ENCODE measurements at regions not wholly inside any gene's neighbourhood (a gene's known extent, or its start where the extent isn't known, plus 50 kb on each side); places are given as distances from the start of the nearest gene placed in this dataset.

DNA sequence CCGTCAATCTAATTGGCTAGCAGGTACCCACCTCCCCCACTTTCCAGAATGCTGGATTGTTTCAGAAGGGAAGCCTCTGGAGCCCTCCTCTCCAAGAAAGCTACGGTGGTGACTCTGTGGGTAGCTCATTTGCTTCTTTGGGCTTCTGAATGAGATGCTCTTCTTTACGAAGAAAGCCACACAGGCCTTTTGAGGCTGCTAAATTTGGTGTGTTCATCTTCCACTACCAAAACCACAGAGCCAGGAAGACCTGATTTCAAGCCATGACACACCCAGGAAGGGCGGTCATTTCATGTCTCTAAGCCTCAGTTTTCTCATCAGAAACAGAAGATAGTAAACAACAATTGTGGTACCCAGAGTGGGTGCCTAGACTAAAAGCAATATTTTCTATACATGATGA lies 901.2 kb downstream of the KCNMA1 start (continued):
- TF ChIP-seq PPARD (CRISPR knock-in tag; IDR thresholded peaks at IDR 0.05): no peak
- TF ChIP-seq KLF1 (tag; IDR thresholded peaks at IDR 0.05): no peak
- no peak for TF ChIP-seq ZNF197 (CRISPR knock-in tag; IDR thresholded peaks at IDR 0.05; ENCODE audit: low read depth)

- TF ChIP-seq OTX1 (CRISPR knock-in tag; IDR thresholded peaks at IDR 0.05) (no peak), FOXA1 (IDR thresholded peaks at IDR 0.05; ENCODE audit: borderline replicate concordance) (no peak), ZNF23 (CRISPR knock-in tag; IDR thresholded peaks at IDR 0.05) (no peak), ZNF717 (CRISPR knock-in tag; IDR thresholded peaks at IDR 0.05) (no peak), KLF16 (IDR thresholded peaks at IDR 0.05) (no peak), ZNF785 (CRISPR knock-in tag; IDR thresholded peaks at IDR 0.05) (no peak)
- TF ChIP-seq, protein P1, sequence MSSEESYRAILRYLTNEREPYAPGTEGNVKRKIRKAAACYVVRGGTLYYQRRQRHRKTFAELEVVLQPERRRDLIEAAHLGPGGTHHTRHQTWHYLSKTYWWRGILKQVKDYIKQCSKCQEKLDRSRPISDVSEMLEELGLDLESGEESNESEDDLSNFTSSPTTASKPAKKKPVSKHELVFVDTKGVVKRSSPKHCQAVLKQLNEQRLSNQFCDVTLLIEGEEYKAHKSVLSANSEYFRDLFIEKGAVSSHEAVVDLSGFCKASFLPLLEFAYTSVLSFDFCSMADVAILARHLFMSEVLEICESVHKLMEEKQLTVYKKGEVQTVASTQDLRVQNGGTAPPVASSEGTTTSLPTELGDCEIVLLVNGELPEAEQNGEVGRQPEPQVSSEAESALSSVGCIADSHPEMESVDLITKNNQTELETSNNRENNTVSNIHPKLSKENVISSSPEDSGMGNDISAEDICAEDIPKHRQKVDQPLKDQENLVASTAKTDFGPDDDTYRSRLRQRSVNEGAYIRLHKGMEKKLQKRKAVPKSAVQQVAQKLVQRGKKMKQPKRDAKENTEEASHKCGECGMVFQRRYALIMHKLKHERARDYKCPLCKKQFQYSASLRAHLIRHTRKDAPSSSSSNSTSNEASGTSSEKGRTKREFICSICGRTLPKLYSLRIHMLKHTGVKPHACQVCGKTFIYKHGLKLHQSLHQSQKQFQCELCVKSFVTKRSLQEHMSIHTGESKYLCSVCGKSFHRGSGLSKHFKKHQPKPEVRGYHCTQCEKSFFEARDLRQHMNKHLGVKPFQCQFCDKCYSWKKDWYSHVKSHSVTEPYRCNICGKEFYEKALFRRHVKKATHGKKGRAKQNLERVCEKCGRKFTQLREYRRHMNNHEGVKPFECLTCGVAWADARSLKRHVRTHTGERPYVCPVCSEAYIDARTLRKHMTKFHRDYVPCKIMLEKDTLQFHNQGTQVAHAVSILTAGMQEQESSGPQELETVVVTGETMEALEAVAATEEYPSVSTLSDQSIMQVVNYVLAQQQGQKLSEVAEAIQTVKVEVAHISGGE (CRISPR knock-in tag; IDR thresholded peaks at IDR 0.05): no peak
- no peak for DNase-seq (ENCODE audit: extremely low read depth in 1 of 4, low spot score in 3 of 4)
- POLR2A ChIA-PET: no interaction called here
- Histone ChIP-seq H3K4me2 (ENCODE audit: insufficient read depth, low read length) (no peak overlapping the region), H3K4me1 (replicated peaks in 1 of 2; ENCODE audit: control insufficient read depth in 2 of 2, insufficient read depth in 2 of 2, low read length in 2 of 2) (no peaks in the 10 kb centered on the region), H3K9me1 (ENCODE audit: control insufficient read depth, insufficient read depth, low read length) (no peaks in the 10 kb centered on the region), H4K20me1 (replicated peaks; ENCODE audit: control insufficient read depth, insufficient read depth, low read length) (no peaks in the 10 kb centered on the region), H3K9ac (ENCODE audit: insufficient read depth in 1 of 2, low read depth in 2 of 2, low read length in 2 of 2) (no peak overlapping the region), H3K9me3 (replicated peaks; ENCODE audit: control insufficient read depth, insufficient read depth, low read depth, low read length) (no peaks in the 10 kb centered on the region), H3K4me3 (no peak overlapping the region), H3K79me2 (ENCODE audit: control insufficient read depth, insufficient read depth, low read length) (no peaks in the 10 kb centered on the region), H3K36me3 (ENCODE audit: control insufficient read depth, insufficient read depth, low read length) (no peaks in the 10 kb centered on the region), H2AFZ (ENCODE audit: low read depth, low read length) (no peak overlapping the region), H3K27ac (ENCODE audit: extremely low read depth, low read depth, low read length) (no peak overlapping the region), H3K27me3 (ENCODE audit: control insufficient read depth in 2 of 2, insufficient read depth in 2 of 2, low read length in 2 of 2) (no peaks in the 10 kb centered on the region)
- no TSS peak for BruUV-seq (replicated peaks)
- intact Hi-C loops (cut with micrococcal nuclease): no loop called here
- in situ Hi-C loops (cut with MboI): no loop called here
- FAIRE-seq: no peak
- 0% methylated on average over 2 of the region's 2 CpGs for WGBS (ENCODE audit: insufficient coverage, low coverage, missing lambda C conversion rate)
- ATAC-seq: no peak
- CTCF ChIA-PET (ENCODE audit: low intra/inter-chr PET ratio): no interaction called here
These were observed 901.7 kb downstream of the KCNMA1 start for GRCh38 chr10:76735866-76736265.

Data from K562 (cell line).